ENCODE measurements at regions not wholly inside any gene's neighbourhood (a gene's known extent, or its start where the extent isn't known, plus 50 kb on each side); places are given as distances from the start of the nearest gene placed in this dataset.
"Not testable (repeated sequence)": the region's sequence is repeated elsewhere in the genome, so short reads cannot be mapped to it uniquely, and the experiment has no call there.

DNA sequence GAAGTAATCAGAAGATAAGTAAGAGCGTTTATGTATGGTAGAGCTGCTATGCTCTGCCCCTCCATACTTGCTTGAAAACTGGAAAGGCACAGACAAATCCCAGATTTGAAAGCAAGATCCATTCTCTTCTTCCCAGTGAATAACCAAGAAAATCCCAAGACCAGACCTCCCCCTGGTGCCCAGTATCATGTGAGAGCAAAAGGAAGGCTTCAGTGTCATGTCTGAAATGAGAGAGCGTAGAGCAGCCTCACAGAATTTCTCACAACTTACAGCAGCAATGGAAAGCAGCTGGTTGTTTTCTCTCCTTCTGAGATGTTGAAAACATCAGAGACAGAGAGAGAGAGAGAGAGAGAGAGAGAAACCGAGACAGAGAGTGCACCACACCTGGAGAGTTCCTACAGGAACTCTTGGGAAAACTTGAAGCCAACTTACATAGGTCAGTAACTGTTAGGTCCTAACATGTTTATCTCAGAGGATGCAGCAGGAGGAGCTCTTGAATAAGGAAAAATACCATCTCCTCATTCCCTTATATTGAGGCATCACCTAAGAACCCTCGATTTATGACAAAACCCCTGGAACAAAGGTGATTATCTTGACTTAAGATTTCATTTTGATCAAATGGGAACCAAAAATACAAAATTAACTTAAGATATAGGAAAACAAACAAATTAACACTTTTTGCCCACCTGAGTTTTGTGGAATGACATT is 273.3 kb downstream of the NSUN3 start:
- DNase-seq (ENCODE audit: low spot score) = no peak

DNA sequence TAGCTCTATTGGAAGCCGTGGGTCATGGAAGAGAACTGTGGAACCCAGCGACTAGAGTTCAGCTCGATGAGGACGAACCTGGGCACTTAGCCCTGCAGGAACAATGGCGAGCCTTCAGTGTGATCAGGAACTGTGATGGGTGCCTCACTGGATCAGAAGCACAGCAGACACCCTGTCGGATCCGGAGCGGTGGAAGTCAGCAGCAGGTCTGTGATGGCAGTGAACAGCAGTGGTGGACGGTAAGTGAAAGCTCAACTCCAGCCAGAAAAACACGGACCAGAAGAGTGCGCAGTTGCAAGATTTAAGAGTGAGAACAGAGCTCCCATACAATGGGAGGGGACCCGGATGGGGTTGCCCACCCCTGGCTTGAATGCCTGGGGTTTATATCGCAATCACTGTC is 282.2 kb downstream of the NSUN3 start:
- no peak for DNase-seq (ENCODE audit: low spot score)

DNA sequence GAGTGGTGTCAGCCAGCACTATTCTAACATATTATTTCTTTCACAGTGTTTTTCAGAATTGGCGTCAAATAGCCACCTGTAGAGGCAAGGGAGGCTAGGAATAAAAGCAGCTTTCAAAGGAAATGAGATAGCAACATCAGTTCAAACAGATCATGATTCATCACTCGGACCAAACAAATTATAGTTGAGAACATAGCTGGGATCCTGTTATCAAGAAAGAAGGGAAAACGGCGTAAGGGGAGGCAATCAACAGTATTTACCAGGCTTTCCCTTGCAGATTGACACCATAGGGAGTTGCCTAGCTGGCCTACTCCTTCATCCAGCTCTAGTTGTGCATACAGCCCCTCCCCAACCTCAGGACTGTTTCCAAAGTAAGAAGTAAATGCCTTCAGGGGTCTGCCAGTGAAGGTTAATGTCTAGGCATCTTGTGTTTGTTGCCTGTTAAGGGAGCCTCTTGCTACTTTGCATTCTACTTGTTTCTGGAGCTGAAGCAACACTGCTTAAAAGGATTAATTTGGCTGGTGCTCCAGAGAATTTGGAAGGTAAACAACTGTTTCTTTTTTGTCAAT is 286.5 kb downstream of the NSUN3 start:
- no peak for DNase-seq (ENCODE audit: low spot score)

DNA sequence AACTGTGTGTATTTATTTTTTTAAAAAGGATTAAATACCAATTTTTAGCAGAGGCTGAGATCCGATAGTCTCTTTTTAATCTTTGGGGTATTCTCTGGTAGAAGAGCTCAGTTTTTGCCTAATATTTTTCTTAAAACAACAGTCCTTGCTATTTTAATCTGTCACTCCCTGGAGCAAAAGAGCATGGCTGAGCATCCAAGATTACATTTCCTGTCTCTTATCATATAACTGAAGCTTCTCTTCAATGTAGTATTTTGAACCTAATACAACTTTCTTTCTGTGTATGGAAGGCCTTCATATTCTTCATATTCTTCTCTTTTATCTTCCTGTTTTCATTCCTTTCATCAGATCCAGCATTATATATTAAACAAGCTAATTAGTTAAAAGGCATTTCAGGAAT is 293.7 kb downstream of the NSUN3 start:
- DNase-seq (ENCODE audit: low spot score) = no peak

DNA sequence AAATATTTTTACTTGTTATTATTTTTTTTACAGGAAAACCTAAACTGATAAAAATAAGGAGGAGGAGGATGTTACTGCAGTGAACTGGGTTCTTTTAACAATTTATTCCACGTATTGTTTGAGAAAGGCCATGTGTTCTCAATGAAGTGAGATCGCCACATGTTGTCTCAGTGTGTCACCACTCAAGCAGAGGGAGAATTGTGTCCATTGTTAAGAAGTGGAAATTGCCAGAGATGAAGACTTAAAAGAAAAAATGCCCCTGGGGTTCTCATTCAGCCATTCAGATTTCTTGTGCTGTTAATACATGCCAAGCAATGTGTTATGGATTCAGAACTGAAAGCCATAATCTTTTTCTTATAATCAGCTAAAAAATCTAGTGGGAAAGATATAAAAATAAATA is 297.1 kb downstream of the NSUN3 start:
- DNase-seq (ENCODE audit: low spot score) = no peak

DNA sequence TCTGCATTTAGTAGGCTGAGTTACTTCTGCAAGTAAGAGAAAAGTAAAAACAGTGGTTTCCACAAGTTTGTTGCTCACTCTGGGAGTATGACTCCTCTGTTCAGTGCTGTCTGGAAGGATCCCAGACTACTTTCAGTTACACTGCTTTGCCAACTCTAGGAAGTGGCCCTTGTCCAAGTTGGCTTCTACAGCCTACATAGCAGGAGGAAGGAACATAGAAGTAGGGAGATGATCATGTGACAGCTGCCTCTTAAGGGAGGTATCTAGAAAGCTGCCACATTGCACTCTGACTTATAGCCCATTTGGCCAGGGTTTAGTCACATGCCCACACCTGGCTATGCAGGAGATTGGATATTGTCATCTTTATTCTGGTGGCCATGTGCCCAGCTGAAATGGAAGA is 298.1 kb downstream of the NSUN3 start:
- DNase-seq (ENCODE audit: low spot score) = peak; percentile 49

DNA sequence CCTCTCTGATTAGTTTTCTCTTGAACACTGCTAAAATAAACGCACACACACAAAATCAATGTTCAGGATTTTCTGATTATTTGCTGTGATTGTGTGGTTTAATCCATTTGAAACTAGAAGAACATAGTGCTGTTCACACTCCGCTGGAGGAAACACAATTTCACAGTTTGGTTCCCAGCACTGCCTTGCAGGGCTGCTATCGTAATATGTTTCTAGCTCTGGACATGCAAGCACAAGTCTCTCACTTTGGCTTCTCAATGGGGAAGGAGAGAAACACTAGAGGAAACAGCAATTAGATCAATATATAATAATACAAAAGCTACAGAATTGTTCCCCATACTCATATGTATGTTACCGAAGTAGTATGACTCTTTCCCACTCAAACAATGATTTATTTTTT is 299.5 kb downstream of the NSUN3 start:
- DNase-seq (ENCODE audit: low spot score) = no peak

DNA sequence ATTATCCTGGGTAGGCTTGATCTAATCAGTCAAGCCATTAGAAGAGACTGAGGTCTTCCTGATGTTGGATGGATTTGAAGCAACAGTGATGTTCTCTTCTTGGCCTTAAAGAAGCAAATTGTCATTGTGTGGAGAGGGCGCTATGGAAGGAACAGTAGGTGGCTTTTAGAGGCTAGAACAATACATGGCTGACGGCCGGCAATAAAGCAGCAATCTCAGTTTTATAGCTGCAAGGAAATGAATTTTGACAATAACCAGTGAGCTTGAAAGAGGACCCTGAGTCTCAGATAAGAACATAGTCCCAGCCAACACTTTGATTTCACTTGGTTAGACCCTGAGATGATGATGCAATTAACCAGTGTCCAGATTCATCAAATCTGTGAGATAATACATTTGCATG is 302.1 kb downstream of the NSUN3 start:
- DNase-seq (ENCODE audit: low spot score) = no peak

DNA sequence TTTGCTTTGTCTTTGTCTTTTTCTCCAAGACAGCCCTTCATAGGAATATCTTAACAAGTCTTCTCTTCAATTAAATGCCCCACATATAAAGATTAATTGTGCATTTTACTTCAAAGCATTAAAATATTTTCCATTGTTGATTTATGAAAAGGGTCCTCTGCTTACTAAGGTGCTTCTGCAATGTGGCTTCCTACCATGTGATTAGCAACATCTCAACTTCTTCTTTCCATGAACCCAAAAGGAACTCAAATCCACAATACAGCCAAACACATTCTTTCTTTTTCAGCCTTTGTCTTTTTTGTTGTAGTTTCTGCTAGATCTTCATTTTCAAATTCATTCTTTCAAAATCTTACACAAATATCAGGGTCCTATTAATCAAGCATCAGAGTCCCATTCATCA is 309.2 kb downstream of the NSUN3 start:
- DNase-seq (ENCODE audit: low spot score) = no peak

DNA sequence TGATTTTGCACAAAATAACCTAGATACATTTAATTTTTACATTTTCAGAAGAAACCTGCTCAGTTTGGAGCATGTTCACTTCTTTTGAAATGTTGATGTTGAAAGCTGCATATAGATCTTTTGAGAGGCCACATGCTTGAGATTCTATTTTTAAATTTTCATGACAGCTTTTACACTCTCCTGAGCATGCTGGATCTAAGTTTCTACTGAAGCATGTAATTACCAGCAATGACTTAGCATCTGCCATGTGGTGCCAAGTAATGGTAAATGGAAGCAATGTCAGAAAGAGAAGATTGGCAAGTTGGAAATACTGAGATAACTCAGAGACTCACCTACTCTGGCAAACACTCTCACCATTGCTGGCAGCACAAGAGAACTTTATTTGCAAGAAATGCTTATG is 310.6 kb downstream of the NSUN3 start:
- DNase-seq (ENCODE audit: low spot score) = no peak

DNA sequence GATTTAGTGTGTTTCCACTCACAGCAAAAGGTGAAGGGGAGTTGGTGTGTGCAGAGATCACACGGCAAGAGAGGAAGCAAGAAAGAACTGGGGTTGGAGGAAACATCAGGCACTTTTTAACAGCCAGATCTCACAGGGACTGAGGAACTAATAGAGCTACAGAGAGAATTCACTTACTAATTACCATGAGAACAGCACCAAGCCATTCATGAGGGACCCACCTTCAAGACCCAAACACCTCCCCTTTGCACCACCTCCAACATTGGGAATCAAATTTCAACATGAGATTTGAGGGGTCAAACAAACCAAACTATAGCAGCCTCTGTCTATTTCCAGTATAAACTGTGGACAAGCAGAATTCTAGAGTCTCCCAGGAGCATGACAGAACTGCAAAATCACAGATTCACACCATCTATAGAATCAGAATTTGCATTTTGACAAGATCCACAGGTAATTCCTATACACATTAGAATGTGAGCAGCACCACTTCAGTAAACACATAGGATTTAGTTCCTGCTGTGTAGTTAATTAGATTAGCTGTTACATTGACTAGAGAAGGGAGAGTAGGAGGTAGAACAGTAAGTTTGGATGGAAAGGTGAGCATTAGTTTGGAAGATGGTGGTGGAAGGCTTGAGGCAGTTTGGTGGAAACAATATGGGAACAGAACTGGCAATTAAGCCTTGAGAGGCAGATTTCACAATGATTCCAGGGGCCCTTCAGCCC is 311.7 kb downstream of the NSUN3 start:
- no peak for DNase-seq (ENCODE audit: low spot score)

DNA sequence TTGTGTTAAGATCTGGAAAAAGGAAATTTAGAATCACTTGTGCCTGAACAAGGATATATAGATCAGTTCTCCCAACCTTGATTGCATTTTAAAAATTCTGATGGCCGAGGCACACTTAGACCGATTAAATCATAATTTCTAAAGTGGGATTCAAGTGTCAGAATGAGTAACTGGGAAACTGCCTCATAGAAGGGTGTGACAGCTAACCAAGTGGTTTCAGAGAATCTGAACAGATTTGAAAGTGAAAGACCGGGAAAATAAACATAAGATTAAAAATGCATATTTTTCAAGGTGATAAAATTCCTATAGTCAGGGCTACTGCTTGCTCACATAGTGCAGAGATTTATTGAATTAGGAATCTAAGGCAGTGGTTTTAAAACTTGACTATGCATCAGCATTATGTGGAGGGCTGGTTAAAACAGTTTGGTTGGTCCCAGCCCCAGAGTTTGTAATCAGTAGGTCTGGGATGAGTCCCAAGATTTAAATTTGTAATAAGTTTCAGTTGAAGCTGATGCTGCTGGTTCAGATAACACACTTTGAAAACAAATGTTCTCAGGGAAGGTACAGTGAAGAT is 314.3 kb downstream of the NSUN3 start:
- not testable (repeated sequence) for DNase-seq (ENCODE audit: low spot score)

DNA sequence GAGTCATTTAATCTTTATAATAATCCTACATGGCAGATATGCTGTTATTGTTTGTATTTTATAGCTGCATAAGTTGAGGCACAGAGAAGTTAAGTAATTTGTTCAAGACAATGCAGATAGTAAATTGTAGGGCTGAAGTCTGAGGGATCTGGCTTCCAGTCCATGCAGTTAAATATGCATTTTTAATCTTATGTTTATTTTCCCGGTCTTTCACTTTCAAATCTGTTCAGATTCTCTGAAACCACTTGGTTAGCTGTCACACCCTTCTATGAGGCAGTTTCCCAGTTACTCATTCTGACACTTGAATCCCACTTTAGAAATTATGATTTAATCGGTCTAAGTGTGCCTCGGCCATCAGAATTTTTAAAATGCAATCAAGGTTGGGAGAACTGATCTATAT is 315.0 kb downstream of the NSUN3 start:
- DNase-seq (ENCODE audit: low spot score) = not testable (repeated sequence)

DNA sequence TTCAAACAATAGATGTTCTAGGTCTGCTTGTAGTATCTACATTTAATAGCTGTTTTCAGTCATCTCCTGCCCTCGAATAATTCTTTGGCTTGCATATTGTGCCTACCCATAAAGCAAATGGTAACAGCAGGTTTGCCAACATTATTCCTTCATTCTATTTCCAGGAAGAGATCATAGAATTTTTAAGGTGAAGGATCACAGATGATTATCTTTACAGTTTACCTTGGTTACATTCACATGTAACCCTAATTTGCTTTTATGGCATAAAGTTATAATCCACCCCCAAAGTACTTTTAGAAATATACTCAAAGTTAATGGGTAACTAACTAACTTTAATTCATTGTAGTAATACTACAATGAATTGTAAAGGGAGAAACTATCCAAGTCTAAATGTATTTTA is 315.5 kb downstream of the NSUN3 start:
- DNase-seq (ENCODE audit: low spot score) = no peak

DNA sequence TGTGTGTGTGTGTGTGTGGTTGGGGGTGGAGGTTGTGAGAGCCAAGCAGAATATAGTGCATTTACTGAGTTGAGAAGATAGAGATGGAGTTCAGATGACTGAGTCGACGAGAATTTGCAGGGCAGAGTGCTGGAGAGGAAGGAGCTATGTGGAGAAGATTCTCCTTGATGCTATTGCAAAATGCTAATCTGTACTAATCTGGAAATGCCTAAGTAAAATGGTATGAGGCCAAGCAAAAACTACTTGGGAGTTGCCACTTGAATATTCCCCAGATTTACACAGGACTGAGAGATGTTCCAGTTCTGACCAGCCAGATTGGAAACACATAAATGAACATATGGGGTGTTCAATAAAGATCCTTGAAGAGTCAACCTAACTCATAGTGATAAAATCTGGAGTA is 316.4 kb downstream of the NSUN3 start:
- DNase-seq (ENCODE audit: low spot score) = no peak

DNA sequence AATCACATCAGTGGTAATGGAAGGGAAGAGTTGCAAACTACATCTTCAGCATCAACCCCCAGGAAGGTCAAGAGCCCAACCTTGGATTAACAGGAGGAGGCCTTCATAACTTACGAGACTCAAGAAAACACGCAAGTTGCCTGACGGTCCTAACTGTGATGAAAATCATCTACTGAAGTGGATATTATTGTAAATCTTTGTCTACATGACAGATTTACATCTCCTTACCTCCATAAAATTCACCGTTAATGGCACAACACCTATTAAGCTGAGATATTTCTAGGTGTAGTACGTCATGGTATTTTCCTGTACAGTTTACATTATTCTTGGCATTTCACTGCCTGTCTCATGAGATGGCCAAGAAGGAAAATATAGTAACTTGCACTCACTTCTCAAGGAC is 332.0 kb downstream of the NSUN3 start:
- DNase-seq (ENCODE audit: low spot score) = no peak

DNA sequence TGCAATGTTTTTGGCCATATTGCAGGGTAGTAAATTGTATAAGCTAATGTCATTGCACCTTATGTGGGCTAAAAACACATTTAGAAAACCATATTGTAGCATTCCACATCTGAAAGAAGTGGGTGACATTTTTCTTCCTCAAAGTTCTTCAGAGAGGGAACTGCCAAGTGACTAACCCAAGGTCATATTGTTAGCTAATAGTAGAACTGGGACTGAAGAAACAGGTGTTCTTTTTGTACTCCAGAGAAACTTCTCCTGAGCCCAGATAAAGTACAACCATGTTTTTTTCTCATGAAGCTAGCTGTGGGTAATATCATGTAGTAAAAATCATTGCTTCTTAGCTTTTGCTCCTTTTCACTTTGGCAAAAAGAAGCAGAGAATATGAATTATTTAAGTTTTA is 333.0 kb downstream of the NSUN3 start:
- no peak for DNase-seq (ENCODE audit: low spot score)

DNA sequence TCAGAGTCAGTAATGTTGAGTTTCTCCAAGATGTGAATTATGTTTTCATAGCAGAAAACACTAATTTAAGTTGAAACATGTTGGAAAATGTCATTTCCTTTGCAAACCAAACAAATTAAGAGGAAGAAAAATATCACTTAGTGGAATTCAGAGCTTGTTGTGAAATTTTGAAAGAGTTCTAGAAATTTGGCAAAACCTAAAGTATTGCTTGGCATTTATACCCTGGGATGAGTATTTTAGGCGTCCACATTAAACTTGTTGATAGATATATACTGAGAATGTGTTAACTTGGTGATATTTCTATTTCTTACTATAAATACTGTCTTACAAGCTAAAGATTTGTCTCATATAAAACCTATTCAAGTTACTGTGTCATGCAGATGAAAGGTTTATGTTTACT is 335.2 kb downstream of the NSUN3 start:
- no peak for DNase-seq (ENCODE audit: low spot score)

DNA sequence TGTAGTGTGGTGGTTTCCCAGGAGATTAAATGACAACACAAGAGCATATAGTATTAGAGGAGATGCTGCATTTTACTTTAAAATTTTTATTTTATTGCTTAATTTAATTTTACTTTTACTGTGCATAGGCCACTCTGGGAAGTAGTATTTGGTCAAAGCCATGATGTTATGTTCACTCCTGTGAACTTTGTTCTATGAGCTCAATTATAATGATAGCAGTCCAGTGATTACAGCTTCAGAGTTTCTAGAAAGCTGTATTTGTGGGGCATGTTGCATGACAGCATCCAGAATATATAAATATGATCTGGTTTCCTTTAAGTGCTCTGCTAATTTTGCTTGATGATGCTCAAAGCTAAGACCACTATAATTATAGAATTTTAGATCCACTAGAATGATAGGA is 338.6 kb downstream of the NSUN3 start:
- no peak for DNase-seq (ENCODE audit: low spot score)

DNA sequence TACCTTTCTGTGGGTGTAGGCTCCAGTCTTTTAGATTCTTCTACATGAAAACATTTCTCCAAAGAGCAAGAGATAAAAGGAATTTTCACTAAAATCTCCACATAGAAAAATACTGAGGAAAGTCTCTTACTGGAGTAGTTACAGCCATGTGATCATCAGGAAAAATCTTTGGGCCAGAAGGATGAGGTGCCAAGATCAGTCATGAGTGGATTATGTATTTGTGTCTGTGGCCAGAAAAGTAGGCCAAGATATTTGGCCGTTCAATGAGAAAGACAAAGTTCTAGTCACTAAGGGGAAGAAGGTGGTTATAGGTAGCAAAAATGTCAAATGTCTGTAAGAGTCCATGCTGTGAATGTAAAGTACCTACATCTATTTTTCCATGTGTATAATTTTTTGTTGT is 339.3 kb downstream of the NSUN3 start:
- no peak for DNase-seq (ENCODE audit: low spot score)

DNA sequence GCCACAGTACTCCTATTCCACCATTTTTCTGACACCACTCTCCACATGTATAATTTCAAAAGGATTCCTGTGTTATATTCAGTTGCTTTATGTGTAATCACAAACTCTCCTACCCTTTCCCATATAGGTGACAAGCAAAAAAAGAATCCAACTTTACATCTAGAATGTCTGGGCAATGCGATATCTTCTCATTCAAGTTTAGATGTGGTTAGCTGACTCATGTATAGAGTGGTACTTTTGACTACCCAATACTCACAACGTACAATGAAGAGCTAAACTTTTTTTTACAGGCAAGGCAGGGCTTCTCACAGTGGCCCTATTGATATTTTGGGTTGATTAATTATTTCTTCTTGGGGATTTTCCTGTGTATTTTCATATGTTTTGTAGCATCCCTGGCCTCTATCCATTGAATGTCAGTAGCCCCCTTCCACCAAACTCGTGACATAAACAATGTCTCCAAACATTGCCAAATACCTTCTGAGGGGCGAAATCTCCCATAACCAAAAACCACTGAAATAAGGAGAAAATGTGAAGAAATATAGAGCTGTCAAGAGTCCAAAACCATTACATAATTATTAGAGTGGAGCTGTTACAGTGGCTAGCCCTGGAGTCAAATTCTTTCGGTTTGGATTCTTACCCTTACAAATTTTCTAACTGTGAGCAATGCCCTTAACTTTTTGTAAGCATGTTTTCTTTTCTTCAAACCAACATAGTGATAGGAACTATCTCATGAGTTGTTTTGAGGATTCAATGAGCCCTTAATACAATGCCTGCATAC is 342.6 kb downstream of the NSUN3 start:
- no peak for DNase-seq (ENCODE audit: low spot score)

DNA sequence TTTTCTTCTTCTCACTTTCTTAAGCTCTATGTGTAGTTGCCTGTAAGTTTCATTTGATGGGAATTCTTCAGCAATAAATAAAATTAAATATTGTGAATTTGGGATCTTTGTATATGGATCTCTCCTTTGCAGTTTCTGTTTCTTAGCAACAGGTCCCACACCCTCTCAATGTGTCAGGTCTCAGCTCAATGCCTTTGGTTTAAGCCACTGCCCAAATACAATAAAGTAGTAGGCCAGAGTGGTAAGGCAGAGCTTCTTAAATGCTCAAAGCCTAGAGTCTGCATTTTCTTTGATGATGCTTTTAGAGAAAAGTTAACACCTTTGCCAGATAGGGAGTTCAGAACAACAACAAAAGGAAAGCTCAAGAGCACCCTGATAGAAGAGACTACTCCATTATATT is 343.7 kb downstream of the NSUN3 start:
- no peak for DNase-seq (ENCODE audit: low spot score)

Data from ureter (tissue), 1 donor.